Stimulated activated CD8-positive, alpha-beta memory T cell treated with anti-CD3 and anti-CD28 coated beads, Interleukin-12 subunit alpha, Interleukin-12 subunit beta, amount 100 ng/mL, for 1 hour (primary cell): ENCODE measurements at regions not wholly inside any gene's neighbourhood (a gene's known extent, or its start where the extent isn't known, plus 50 kb on each side); places are given as distances from the start of the nearest gene placed in this dataset.
"Not testable (repeated sequence)": the region's sequence is repeated elsewhere in the genome, so short reads cannot be mapped to it uniquely, and the experiment has no call there.

Source experiments
- DNase-seq: peaks from one replicate; pipeline ENCODE4 v3.0.0-alpha.2; 2020; ENCODE audit warnings: low read depth

- no peak for DNase-seq
Observed at GRCh38 chr6:11384531-11385309, 152.3 kb upstream of the NEDD9 start.

- DNase-seq: peak; percentile 50
Observed at GRCh38 chr6:11381801-11382513, 149.5 kb upstream of the NEDD9 start.

GRCh38 chr6:11380969-11381744 lies 148.7 kb upstream of the NEDD9 start:
- no peak for DNase-seq

GRCh38 chr6:11380549-11380948 lies 148.1 kb upstream of the NEDD9 start:
- no peak for DNase-seq

- no peak for DNase-seq
Observed at GRCh38 chr6:11379805-11380204, 147.3 kb upstream of the NEDD9 start.

- no peak for DNase-seq
Observed at GRCh38 chr6:11378639-11379038, 146.2 kb upstream of the NEDD9 start.

- no peak for DNase-seq
Observed at GRCh38 chr6:11374036-11375010, 141.9 kb upstream of the NEDD9 start.

- DNase-seq: no peak
Observed at GRCh38 chr6:11373208-11373607, 140.7 kb upstream of the NEDD9 start.

GRCh38 chr6:11372186-11372790 lies 139.8 kb upstream of the NEDD9 start:
- DNase-seq: not testable (repeated sequence)

- DNase-seq: no peak
Observed at GRCh38 chr6:11370191-11371018, 137.9 kb upstream of the NEDD9 start.

- no peak for DNase-seq
Observed at GRCh38 chr6:11368760-11369159, 136.3 kb upstream of the NEDD9 start.

GRCh38 chr6:11368264-11368663 lies 135.8 kb upstream of the NEDD9 start:
- DNase-seq: no peak

- DNase-seq: no peak
Observed at GRCh38 chr6:11367638-11368199, 135.3 kb upstream of the NEDD9 start.

GRCh38 chr6:11366934-11367637 lies 134.6 kb upstream of the NEDD9 start:
- DNase-seq: no peak

GRCh38 chr6:11366183-11366933 lies 133.9 kb upstream of the NEDD9 start:
- no peak for DNase-seq

GRCh38 chr6:11364971-11365397 lies 132.5 kb upstream of the NEDD9 start:
- no peak for DNase-seq

GRCh38 chr6:11363881-11364576 lies 131.6 kb upstream of the NEDD9 start:
- no peak for DNase-seq

GRCh38 chr6:11362564-11362963 lies 130.1 kb upstream of the NEDD9 start:
- DNase-seq: no peak
